Neural progenitor cell (in vitro differentiated cells): ENCODE measurements at regions not wholly inside any gene's neighbourhood (a gene's known extent, or its start where the extent isn't known, plus 50 kb on each side); places are given as distances from the start of the nearest gene placed in this dataset.

Experiments used
- DNase-seq: peaks from one replicate; pipeline ENCODE4 v3.0.0-alpha.2; 2016; ENCODE audit warnings: low spot score
- H2AFZ ChIP-seq: fragments of 200-600 bp; sonication (generic); replicated peaks from 2 replicates; pipeline ENCODE4 v1.6.1; 2016; ENCODE audit warnings: antibody characterized with exemption
- H3F3A ChIP-seq: fragments of 200-600 bp; sonication (generic); 2 replicates; pipeline ENCODE4 v1.6.1; 2016; ENCODE audit warnings: antibody characterized with exemption, low read depth
- H3K27ac ChIP-seq: fragments of 200-600 bp; sonication (generic); 2 replicates; pipeline ENCODE4 v1.5.1; 2016; ENCODE audit warnings: mild to moderate bottlenecking
- H3K27me3 ChIP-seq: fragments of 200-600 bp; sonication (generic); 2 replicates; pipeline ENCODE4 v1.6.1; 2016; ENCODE audit warnings: mild to moderate bottlenecking, moderate library complexity
- H3K36me3 ChIP-seq: fragments of 200-600 bp; sonication (generic); 2 replicates; pipeline ENCODE4 v1.5.1; 2016
- H3K4me1 ChIP-seq: fragments of 200-600 bp; sonication (generic); 2 replicates; pipeline ENCODE4 v1.6.1; 2016; ENCODE audit warnings: mixed run types
- H3K4me2 ChIP-seq: fragments of 200-600 bp; sonication (generic); 2 replicates; pipeline ENCODE4 v1.6.1; 2016
- H3K4me3 ChIP-seq: fragments of 200-600 bp; sonication (generic); 2 replicates; pipeline ENCODE4 v1.5.1; 2016
- H3K79me2 ChIP-seq: fragments of 200-600 bp; sonication (generic); 2 replicates; pipeline ENCODE4 v1.6.1; 2016; ENCODE audit warnings: low read depth
- H3K9ac ChIP-seq: fragments of 200-600 bp; sonication (generic); 2 replicates; pipeline ENCODE4 v1.6.1; 2016
- H3K9me3 ChIP-seq: fragments of 200-600 bp; sonication (generic); 2 replicates; pipeline ENCODE4 v1.5.1; 2016; ENCODE audit warnings: low read depth
- H4K20me1 ChIP-seq: fragments of 200-600 bp; sonication (generic); 2 replicates; pipeline ENCODE4 v1.6.1; 2016; ENCODE audit warnings: low read depth
- H3K27ac Mint-ChIP-seq: 3 replicates; pipeline ENCODE4 v1.8.0; 2021; ENCODE audit warnings: mixed read lengths
- H3K27me3 Mint-ChIP-seq: 2 replicates; pipeline ENCODE4 v1.8.0; 2022; ENCODE audit warnings: low read depth, mild to moderate bottlenecking, inconsistent platforms, moderate library complexity, mixed read lengths; ENCODE audit not compliant: insufficient read depth
- H3K36me3 Mint-ChIP-seq: 3 replicates; pipeline ENCODE4 v1.8.0; 2021; ENCODE audit warnings: mixed read lengths
- H3K4me1 Mint-ChIP-seq: 3 replicates; pipeline ENCODE4 v1.8.0; 2021; ENCODE audit warnings: mixed read lengths
- H3K4me3 Mint-ChIP-seq: 3 replicates; pipeline ENCODE4 v1.8.0; 2021; ENCODE audit warnings: mild to moderate bottlenecking, moderate library complexity, mixed read lengths
- H3K9me3 Mint-ChIP-seq: 3 replicates; pipeline ENCODE4 v1.8.0; 2020; ENCODE audit warnings: mixed read lengths
- CTCF ChIP-seq: fragments of 200-600 bp; sonication (generic); IDR thresholded peaks from 2 replicates; pipeline ENCODE4 v1.5.1; 2017; ENCODE audit warnings: antibody characterized with exemption, mild to moderate bottlenecking
- EZH2 ChIP-seq: fragments of 200-600 bp; sonication (generic); IDR thresholded peaks from 2 replicates; pipeline ENCODE4 v1.6.1; 2017; ENCODE audit warnings: antibody characterized with exemption, mild to moderate bottlenecking, moderate library complexity
- EZH2phosphoT487 ChIP-seq: fragments of 200-600 bp; sonication (generic); IDR thresholded peaks from 2 replicates; pipeline ENCODE4 v1.6.1; 2017; ENCODE audit warnings: antibody characterized with exemption

- no peaks in the 10 kb centered on the region for H4K20me1 ChIP-seq
- DNase-seq: no peak
- no peak overlapping the region for H3K4me2 ChIP-seq
- no peaks in the 10 kb centered on the region for H3K4me1 ChIP-seq
- H3K9ac ChIP-seq: no peak overlapping the region
- H3K36me3 ChIP-seq: no peaks in the 10 kb centered on the region
- no peak overlapping the region for H3K4me3 Mint-ChIP-seq
- H3F3A ChIP-seq: no peaks in the 10 kb centered on the region
- no peaks in the 10 kb centered on the region for H3K27me3 Mint-ChIP-seq
- no peaks in the 10 kb centered on the region for H3K79me2 ChIP-seq
- TF ChIP-seq CTCF (no peak), EZH2 (no peak), EZH2phosphoT487 (no peak)
- H3K4me3 ChIP-seq: no peak overlapping the region
- H3K36me3 Mint-ChIP-seq: no peaks in the 10 kb centered on the region
- H3K9me3 Mint-ChIP-seq: no peaks in the 10 kb centered on the region
- no peak overlapping the region for H3K27ac ChIP-seq
- H3K9me3 ChIP-seq: no peaks in the 10 kb centered on the region
- no peaks in the 10 kb centered on the region for H3K4me1 Mint-ChIP-seq
- no peak overlapping the region for H3K27ac Mint-ChIP-seq
- no peaks in the 10 kb centered on the region for H3K27me3 ChIP-seq
- H2AFZ ChIP-seq: no peak overlapping the region
Observed at GRCh38 chr3:152193673-152194267, 75.0 kb upstream of the MBNL1 start.

GRCh38 chr3:152195206-152195605 lies 73.5 kb upstream of the MBNL1 start:
- no peaks in the 10 kb centered on the region for H3K36me3 Mint-ChIP-seq
- no peak overlapping the region for H3K4me3 Mint-ChIP-seq
- Histone ChIP-seq H2AFZ (no peak overlapping the region), H3K4me3 (no peak overlapping the region), H3K36me3 (no peaks in the 10 kb centered on the region), H3F3A (no peaks in the 10 kb centered on the region), H3K9me3 (no peaks in the 10 kb centered on the region), H3K27me3 (no peaks in the 10 kb centered on the region), H3K4me2 (no peak overlapping the region), H3K4me1 (no peaks in the 10 kb centered on the region), H3K79me2 (no peaks in the 10 kb centered on the region), H3K27ac (no peak overlapping the region), H3K9ac (no peak overlapping the region), H4K20me1 (no peaks in the 10 kb centered on the region)
- TF ChIP-seq CTCF (no peak), EZH2 (no peak), EZH2phosphoT487 (no peak)
- no peaks in the 10 kb centered on the region for H3K27me3 Mint-ChIP-seq
- no peak overlapping the region for H3K27ac Mint-ChIP-seq
- no peaks in the 10 kb centered on the region for H3K4me1 Mint-ChIP-seq
- DNase-seq: no peak
- H3K9me3 Mint-ChIP-seq: no peaks in the 10 kb centered on the region

DNA sequence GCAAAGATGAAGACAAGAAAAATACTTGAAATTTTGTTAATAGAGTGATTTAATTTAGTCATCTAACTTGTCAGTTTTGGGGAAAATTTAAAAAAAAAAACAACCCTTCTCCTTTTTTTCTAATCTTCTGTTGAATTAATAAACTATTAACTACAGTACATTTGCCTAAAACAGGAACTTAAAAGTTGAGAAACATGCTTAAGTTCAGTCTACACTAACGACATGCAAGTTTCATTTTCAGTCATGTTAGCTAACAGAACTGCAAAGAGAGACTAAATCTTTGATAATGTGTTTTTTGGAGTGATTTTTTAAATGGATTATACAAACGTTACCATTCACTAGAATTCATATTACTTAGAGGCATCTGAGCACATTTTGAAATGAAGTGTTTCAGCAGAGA lies 71.9 kb upstream of the MBNL1 start:
- Histone ChIP-seq H3K79me2 (no peaks in the 10 kb centered on the region), H2AFZ (no peak overlapping the region), H3K4me2 (no peak overlapping the region), H3K9ac (no peak overlapping the region), H3K4me3 (no peak overlapping the region), H3K36me3 (no peaks in the 10 kb centered on the region), H3F3A (no peaks in the 10 kb centered on the region), H3K27ac (no peak overlapping the region), H3K4me1 (no peaks in the 10 kb centered on the region), H3K27me3 (no peaks in the 10 kb centered on the region), H3K9me3 (no peaks in the 10 kb centered on the region), H4K20me1 (no peaks in the 10 kb centered on the region)
- Mint-ChIP-seq H3K27ac (no peak overlapping the region), H3K9me3 (no peaks in the 10 kb centered on the region), H3K4me3 (no peak overlapping the region), H3K4me1 (peaks cover 2% of the 10 kb centered on the region), H3K36me3 (no peaks in the 10 kb centered on the region), H3K27me3 (no peaks in the 10 kb centered on the region)
- DNase-seq: no peak
- TF ChIP-seq CTCF: no peak
- TF ChIP-seq EZH2phosphoT487: no peak
- TF ChIP-seq EZH2: no peak

DNA sequence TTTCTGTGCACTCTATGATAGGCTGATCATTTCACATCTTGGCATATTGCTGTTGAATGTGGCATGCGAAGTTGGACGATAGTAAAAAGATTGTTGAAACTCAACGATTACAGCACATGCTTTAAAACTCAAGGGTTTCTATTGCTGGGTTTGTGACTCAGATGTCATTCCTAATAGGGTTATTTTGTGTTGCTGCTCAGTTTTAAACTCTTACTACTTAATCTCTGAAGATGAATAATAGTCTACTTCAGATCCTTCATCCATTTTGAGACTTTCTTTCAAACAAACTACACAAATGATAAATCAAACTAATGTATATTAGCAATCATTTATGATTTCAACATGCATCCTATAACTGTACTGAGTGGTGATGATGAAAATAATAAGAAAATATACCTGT lies 71.3 kb upstream of the MBNL1 start:
- no peak overlapping the region for H3K9ac ChIP-seq
- no peak for DNase-seq
- H3K79me2 ChIP-seq: no peaks in the 10 kb centered on the region
- Mint-ChIP-seq H3K4me3 (no peak overlapping the region), H3K36me3 (no peaks in the 10 kb centered on the region), H3K27me3 (no peaks in the 10 kb centered on the region), H3K4me1 (peaks cover 2% of the 10 kb centered on the region), H3K9me3 (no peaks in the 10 kb centered on the region), H3K27ac (no peak overlapping the region)
- no peaks in the 10 kb centered on the region for H3K4me1 ChIP-seq
- no peak overlapping the region for H3K27ac ChIP-seq
- TF ChIP-seq CTCF: no peak
- TF ChIP-seq EZH2phosphoT487: no peak
- TF ChIP-seq EZH2: no peak
- no peaks in the 10 kb centered on the region for H3K27me3 ChIP-seq
- no peak overlapping the region for H2AFZ ChIP-seq
- no peak overlapping the region for H3K4me2 ChIP-seq
- H4K20me1 ChIP-seq: no peaks in the 10 kb centered on the region
- no peaks in the 10 kb centered on the region for H3K9me3 ChIP-seq
- H3F3A ChIP-seq: no peaks in the 10 kb centered on the region
- H3K36me3 ChIP-seq: no peaks in the 10 kb centered on the region
- H3K4me3 ChIP-seq: no peak overlapping the region
